AG09309 (cell line): ENCODE measurements at regions not wholly inside any gene's neighbourhood (a gene's known extent, or its start where the extent isn't known, plus 50 kb on each side); places are given as distances from the start of the nearest gene placed in this dataset.

Source experiments
- DNase-seq: peaks from one replicate; pipeline ENCODE4 v3.0.0-alpha.2; 2010; ENCODE audit warnings: low read depth
- H3K4me3 ChIP-seq: 2 replicates; pipeline ENCODE4 v1.5.1; 2011; ENCODE audit warnings: mild to moderate bottlenecking, low read depth, low read length, moderate library complexity; ENCODE audit not compliant: control insufficient read depth
- TF ChIP-seq, protein P1 (sequence below): IDR thresholded peaks from 2 replicates; pipeline ENCODE4 v1.5.1; 2011; ENCODE audit warnings: mild to moderate bottlenecking, low read depth, low read length, inconsistent platforms; ENCODE audit not compliant: insufficient read depth, control insufficient read depth; ENCODE audit errors: missing control alignments

DNA sequence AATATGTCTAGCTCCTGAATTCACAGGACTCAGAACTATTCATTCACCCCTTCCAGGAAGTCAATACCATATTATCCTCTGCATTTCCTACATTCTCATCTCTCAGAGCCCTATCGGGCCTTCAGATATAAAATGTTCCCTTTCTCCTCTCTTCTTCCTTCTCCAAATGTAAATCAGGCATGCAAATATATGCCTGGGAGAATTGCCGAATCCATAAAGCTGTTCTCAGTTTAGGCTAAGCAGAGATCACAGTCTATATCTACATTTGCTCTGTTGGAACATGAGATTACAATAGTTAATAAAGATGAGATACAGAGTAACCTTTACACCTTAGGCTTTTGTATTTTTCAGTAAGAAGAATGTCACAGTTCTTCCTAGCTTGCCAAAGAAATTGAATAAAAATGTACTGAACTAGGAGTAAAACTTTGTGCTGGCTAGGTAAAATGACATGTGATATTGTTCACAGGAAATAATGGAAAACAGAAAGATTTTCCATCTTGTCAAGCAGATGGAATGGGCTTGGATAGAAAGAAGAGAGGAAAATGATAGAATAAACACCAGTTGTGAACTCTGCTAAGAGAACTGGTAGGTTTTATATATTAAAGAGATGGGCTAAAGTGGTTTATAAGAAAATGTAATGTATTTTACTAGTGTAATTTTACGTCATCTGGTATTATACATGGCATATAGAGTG, 161.5 kb downstream of the NRIP1 start:
- TF ChIP-seq, protein P1, sequence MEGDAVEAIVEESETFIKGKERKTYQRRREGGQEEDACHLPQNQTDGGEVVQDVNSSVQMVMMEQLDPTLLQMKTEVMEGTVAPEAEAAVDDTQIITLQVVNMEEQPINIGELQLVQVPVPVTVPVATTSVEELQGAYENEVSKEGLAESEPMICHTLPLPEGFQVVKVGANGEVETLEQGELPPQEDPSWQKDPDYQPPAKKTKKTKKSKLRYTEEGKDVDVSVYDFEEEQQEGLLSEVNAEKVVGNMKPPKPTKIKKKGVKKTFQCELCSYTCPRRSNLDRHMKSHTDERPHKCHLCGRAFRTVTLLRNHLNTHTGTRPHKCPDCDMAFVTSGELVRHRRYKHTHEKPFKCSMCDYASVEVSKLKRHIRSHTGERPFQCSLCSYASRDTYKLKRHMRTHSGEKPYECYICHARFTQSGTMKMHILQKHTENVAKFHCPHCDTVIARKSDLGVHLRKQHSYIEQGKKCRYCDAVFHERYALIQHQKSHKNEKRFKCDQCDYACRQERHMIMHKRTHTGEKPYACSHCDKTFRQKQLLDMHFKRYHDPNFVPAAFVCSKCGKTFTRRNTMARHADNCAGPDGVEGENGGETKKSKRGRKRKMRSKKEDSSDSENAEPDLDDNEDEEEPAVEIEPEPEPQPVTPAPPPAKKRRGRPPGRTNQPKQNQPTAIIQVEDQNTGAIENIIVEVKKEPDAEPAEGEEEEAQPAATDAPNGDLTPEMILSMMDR: no peak
- DNase-seq: no peak
- H3K4me3 ChIP-seq: no peak overlapping the region

DNA sequence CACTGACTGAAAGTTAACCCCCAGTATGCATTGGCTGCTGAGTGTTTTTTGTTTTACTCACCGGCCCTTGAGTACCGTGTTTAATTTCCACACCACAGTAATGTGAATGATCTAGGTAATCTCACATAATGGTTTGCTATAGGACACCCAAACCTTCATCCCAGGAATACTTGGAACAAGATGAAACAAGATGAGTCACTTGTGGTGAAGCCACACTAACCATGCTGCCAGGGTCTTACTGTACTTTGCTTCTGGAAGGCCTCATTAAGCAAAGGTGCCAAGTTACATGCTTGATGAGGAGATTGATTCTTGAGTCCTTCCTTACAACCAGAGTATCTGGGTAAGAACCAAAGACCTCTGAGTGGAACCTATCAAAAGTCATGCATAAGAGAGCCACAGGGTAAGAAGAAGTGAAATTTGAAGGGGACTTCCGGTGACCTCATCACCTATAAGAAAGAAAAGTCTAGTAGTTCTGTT, 163.3 kb downstream of the NRIP1 start:
- no peak for DNase-seq

DNA sequence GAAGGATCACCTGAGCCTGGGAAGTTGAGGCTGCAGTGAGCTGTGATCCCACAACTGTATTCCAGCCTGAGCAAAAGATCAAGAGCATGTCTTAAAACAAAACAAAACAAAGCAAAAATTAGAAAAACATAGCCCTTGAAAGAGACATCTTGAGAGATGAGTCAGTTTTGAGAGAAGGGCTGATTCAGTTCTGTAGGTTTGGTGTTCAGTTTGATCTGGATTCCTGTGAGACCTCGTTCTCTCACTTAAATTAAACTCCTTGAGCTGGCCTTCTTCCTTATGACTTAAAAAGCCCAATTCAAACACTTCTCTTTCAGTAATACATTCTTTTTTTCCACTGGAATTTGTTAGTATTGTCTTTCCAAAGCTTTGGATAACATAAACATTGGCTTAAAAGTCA, 164.2 kb downstream of the NRIP1 start:
- DNase-seq: no peak
- TF ChIP-seq, protein P1: no peak

More for the DNA sequence above, 163.3 kb downstream of the NRIP1 start:
- TF ChIP-seq, protein P1: no peak
- no peak overlapping the region for H3K4me3 ChIP-seq

DNA sequence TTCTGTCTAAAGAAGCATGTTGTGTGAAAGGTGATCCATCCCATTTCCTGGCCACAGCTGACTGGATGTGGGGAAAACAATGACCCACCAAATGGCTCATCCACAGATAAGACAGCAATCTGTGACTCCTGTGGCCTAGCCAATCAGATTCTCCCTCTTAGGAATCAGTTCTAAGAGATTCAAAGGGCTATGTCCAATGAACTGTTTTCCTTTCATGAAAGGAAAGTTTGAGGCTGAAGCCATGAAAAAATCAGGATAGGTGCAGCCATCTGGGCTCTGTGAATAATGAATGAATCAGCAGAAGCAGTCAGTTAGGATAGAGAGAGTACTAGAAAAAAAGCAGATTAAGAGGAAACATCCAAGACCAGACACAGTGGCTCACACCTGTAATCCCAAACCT, 164.7 kb downstream of the NRIP1 start:
- TF ChIP-seq, protein P1: no peak
- H3K4me3 ChIP-seq: no peak overlapping the region
- DNase-seq: no peak

More for the DNA sequence above, 164.2 kb downstream of the NRIP1 start:
- no peak overlapping the region for H3K4me3 ChIP-seq

DNA sequence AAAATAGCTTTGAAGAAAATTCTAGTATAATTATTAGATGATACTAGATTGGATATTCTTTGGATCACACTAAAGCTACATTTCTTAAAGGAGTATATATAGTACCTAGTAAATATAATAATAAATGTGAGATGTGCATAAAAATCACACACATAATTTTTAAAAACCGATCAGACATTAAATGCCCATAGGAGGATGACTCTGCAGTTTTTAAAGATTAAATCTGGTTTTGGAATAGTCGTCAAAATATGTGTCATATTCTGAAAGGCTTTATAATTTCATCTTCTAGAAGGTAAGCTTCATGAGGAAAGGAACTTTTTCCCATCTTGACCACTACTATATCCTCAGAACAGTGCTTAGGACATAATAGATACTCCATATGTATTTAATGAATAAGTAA, 169.0 kb downstream of the NRIP1 start:
- H3K4me3 ChIP-seq: no peak overlapping the region
- TF ChIP-seq, protein P1: no peak
- DNase-seq: no peak

DNA sequence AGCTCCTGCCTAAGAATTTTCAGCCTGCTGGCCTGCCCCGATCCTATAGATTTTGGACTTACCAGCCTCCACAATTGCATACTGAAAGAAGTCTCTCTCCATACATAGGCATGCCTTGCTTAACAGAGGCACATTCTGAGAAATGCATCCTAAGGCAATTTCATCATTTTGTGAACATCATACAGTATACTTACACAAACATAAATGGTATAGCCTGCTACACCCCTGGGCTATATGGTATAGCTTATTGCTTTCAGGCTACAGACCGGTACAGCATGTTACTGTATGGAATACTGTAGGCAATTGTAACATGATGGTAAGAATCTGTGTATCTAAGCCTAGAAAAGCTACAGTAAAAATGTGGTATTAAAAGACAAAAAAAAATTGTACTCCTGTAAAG, 174.7 kb downstream of the NRIP1 start:
- H3K4me3 ChIP-seq: no peak overlapping the region
- TF ChIP-seq, protein P1: no peak
- DNase-seq: no peak
